NCI-H345 treated with DMSO at 0.1 percent for 48 hours (cell line): ENCODE measurements at regions not wholly inside any gene's neighbourhood (a gene's known extent, or its start where the extent isn't known, plus 50 kb on each side); places are given as distances from the start of the nearest gene placed in this dataset.
"Not testable (repeated sequence)": the region's sequence is repeated elsewhere in the genome, so short reads cannot be mapped to it uniquely, and the experiment has no call there.

Source experiments
- DNase-seq: peaks from one replicate; lab custom pipeline; 2025; ENCODE audit not compliant: unreplicated experiment; lab: John Stamatoyannopoulos, UW

DNA sequence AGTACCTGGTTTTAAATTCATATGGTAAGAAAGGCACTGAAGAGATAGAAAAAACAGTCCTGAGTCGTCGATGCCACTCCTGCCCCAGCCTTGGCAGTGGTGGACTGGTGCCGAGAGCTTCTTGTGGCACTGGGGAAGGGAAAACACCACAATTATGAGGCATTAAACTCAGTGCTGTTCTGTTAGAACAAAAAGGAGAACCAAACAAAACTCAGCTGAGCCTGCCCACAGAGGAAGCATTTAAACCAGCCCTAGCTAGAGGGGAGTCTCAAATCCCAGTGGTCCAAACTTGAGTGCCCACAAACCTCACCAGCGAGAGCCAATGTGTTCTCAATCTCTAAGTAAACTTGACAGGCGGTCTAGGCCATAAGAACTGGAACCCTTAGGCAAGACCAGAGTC, 1254.5 kb upstream of the FAM98A start:
- no peak for DNase-seq

DNA sequence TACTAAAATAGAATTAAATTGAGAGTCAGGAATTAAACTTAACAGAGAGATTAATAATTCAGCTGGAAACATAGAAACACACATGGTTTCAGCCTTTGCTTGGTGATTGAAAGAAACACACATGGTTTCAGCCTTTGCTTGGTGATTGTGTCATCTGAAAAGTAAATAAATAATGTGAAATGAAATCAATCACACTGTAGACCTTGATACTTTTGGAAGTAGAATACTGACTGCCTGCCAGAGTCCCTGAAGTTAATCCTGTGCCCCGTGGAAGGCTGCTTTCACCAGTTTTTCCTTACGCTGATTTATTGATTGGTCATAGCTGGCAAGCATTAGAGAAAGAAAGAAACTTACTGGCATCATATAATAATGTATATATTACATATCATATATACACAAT, 1252.7 kb upstream of the FAM98A start:
- no peak for DNase-seq

DNA sequence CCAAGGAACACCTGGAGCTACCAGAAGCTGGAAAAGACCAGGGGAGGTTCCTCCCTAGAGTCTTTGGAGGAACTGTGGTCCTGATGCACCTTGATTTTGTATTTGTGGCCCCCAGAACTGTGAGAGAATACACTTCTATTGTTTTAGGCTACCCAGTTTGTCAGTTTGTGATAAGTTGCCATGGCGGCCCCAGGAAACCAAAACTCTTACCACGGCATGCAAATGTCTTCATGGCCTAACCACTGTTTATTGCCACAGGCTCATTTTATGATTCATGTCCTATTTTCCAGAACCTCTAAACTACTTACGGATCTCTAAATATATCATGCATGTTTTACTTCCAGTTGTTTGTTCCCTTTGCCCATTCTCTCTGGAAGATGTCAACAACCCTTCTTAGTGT, 1250.7 kb upstream of the FAM98A start:
- DNase-seq: no peak

DNA sequence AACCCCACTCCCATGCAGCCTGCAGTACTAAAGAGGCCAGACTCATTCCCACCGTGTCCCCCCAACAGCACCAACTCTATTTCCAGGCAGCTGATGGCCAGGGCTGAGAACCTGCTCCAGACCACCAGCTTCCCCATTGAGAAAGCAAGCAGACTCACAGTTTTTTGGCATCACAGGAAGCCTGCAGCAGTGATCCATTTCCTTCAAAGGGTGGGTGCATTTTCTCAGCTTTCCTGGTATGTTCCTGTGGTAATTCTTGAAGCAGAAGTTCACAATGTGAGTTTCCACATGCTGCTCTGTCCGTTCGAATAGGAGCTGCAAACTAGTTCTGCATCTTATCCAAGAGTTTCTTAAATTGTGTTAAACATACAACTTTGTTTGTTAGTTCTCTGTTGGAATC, 1249.6 kb upstream of the FAM98A start:
- no peak for DNase-seq

DNA sequence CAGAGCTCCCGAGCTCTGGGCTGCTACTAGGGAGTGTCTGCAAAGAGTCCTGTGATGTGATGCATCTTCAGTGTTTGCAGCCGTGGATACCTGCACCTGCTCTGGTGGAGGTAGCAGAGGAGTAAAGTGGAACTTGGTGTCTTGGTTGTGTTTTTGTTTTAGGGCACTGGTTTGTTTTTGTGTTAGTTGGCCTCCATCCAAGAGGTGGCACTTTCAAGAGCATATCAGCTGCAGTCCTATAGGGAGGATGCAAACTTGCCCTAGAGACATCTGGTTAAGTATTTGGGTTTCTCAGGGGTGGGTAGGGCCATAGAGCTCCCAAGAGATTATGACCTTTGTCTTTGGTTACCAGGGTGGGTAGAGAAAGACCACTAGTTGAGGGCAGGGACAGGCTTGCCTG, 1249.0 kb upstream of the FAM98A start:
- DNase-seq: no peak

DNA sequence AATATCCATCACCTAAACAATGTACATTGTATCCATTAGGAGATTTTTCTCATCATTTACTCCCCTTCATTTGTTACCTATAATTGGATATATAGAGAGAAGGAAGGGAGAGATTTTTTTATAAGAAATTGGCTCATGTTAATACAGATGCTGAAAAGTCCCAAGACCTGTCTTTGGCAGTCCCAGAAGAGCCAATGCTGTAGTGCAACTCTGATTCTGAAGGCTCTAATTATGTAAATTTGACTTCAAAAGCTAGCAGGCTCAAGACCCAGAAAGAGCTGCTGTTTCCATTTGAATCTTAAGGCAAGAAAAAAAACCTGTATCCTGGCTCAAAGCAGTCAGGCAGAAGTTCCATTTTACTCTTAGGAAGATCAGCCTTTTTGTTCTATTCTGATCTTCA, 1245.5 kb upstream of the FAM98A start:
- no peak for DNase-seq

DNA sequence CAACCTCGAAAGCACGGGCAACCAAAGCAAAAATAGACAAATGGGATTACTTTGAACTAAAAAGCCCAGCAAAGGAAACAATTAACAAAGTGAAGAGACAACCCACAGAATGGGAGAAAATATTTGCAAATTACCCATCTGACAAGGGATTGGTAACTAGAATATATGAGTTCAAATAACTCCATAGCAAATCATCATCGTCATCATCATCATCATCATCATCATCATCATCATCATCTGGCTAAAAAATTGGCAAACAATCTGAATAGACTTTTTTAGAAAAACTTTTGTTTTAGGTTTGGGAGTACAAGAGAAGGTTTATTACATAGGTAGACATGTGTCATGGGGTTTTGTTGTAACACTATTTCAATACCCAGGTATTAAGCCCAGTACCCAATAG, 1239.3 kb upstream of the FAM98A start:
- DNase-seq: no peak

DNA sequence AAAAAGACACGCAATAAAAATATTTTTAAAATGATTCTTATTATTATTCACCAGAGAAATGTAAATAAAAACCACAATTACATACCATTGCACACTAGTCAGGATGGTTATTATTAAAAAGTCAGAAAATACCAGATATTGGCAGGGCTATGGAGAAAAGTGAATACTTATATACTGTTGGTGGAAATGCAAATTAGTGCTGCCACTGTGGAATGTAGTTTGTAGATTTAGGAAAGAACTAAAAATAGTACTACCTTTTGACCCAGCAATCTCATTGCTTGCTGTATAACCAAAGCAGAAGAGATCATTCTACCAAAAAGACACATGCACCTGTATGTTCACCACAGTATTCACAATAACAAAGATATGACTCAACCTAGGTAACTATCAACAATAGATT, 1237.3 kb upstream of the FAM98A start:
- no peak for DNase-seq

DNA sequence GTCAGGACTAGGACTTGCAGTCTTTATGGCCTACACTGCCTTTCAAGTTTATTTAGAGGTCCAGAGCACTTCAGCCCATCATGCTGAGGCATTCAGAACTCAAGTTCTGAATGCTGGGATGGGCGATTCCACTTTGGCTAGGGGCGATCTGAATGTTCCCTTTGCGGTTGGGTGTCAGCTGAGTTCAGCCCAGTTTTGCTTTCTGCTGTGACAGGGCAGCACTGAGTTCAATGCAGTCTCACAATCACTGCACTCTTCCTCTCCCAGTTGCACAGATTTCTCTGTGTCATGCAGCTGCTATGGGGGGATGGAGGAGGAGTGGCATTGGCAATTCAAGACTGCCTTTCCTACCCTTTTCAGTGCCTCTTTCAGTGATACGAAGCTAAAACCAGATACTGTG, 1232.0 kb upstream of the FAM98A start:
- no peak for DNase-seq

DNA sequence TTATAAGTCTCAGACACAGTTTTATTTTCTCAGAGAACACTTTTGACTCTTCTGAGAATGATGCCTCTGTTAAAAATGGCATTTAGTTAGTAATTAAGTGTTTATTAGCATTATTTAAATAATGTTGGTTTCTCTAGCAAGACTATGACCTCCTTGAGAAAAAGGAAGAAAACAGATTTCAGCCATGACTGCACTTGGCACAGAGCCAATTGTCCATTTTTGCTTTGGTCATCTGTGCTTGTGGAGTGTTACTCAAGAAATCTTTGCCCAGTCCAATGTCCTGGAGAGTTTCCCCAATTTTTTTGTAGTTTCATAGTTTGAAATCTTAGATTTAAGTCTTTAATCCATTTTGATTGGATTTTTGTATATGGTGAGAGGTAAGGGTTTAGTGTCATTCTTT, 1229.4 kb upstream of the FAM98A start:
- no peak for DNase-seq

DNA sequence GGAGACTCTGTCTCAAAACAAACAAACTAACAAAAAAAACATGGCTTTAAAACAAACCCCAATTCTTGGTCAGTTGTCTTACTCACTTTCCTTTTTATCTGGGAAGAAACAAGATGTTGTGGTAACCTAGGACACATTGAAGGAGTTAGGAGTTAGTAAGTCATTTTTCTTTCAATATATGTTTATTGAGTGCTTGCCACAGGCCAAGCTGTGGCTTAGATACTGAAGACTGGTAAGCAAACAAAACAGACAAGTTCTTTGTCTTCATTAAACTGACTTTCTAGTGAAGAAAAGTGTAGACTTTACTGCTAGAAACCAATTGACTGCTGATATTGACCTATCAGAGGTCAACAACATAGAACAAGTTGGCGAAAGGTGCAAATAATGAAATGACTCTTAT, 1228.3 kb upstream of the FAM98A start:
- DNase-seq: no peak

DNA sequence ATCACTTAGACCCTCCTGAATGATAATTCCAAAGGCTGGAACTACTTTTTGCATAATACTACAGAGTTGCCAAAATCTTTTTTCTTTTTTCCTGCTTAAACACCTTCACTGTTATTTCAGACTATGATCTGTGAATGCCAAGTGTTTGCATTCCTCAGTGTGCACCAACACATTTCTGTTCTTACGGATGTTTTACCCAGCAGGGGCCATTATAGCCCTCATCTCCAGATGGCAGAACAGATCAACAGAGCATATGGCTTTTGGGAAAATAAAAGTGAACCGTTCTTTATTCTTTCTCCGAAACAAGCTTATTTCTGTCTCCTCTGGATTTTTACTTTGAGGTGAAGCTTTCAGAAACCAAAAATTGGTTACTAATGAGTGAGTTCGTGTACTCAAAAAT, 1226.6 kb upstream of the FAM98A start:
- no peak for DNase-seq

DNA sequence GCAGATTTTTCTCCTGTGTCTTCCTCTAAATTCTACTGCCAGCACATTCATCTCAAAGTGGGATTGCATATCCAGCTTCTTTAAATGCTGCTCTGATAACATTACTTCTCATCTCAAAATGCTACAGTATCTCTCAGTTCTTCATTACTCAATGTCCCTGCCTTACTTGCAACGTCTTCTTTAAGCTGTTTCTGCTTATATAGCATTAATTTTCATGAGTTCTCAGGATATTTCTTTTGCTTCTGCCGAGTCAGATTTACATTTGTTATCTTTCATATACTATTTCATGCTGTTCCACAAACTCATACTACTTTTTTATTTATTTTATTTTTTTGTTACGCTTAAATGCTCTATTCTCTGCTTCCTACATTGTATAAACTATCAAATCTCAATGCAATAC, 1223.5 kb upstream of the FAM98A start:
- no peak for DNase-seq

DNA sequence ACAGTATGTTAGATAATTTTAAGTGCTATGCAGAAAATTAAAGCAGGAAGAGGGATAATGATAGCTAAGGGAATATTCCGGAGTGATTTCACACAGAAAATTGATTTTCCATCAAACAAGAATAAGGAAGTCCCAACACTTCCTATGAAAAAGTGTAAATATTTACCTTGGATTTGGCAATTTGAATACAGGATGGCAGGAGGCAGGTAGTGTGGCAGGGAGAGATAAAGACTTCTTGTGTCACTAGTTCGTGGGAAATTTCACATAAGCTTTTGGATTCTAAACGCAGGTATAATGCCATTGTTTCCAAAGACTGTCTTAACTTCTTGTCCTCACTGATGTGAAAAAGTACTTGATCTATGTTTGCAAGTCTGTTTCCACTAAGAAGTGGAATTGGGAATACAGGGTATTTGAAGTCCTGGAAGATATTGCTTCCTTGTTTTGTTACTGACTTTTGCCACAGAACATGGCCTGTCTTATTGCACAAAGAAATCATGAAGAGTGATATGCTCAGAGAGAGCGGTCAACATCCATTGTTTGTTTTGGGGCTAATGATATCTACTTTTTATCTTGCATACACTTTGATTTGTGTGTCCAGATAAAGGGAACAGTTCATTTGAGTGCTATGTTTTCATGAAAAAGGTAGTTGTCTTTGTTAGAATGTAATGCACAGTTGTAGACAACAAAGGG, 1216.1 kb upstream of the FAM98A start:
- DNase-seq: no peak

DNA sequence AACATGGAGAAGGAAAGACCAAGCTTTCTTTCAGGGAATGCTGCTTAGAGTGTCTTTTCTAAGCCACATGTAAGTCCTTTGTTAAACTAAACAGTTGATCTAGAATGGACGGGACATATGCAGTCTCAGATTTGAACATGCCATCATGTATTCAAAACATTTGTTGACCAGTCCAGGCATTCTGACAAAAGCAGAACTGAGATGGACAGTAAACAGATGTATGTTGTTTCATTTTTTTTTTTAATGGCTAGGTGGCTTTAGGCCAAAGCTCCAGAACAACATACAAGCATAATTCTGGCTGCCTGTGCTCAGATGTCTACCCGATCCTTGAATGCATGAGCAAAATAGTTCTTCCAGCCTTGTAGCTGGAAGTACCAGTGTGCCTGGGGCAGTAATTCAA, 1211.4 kb upstream of the FAM98A start:
- no peak for DNase-seq

DNA sequence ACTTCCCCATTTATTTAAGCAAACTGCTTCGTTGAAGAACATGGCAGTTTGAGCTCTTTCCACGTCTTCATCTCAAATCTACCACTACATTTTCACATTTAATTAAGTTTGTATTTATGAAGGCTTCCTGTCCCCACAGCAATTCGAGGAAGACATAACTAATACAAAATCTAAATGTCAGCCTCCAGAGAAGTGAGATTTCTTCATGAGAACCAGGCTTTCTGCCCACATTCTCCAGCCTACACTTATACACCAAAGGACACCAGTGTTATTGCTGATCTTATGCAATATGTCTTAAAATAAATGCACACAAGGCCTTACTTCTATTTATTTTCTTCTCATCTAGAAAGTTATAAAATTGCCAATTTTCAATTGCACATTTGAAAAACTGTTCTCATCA, 1209.3 kb upstream of the FAM98A start:
- no peak for DNase-seq

DNA sequence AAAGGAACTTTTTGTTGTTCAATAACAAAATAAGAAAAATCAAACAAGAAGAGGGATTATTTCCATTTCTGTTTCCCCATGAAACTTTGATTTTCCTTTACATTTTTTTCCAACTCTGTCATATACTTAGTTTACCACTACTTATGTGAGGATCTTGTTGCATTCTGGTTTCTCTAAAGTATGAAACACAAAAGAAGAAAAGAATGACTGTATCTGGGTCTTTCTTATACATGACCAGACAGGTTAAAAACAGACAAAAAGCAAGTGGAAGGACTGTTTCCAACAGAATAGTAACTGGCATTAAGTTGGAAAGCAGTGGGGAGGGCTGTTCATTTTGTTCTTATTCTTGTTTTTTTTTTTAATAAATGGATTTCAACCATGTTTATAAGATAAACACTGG, 1207.8 kb upstream of the FAM98A start:
- no peak for DNase-seq

DNA sequence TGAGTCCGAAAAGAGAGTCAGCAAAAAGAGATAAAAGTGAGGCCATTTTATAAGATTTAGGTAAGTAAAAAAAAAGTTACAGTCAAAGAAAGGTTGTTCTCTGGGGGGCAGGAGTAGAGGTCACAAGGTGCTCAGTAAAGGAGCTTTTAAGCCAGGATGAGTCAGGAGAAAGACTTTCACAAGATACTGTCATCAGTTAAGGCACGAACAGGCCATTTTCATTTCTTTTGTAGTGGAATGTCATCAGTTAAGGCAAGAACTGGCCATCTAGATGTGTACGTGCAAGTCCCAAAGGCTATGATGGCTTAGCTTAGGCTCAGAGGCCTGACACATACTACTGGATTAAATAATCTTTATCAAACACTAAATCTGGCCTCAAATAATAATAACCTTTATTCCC, 1207.3 kb upstream of the FAM98A start:
- DNase-seq: no peak

DNA sequence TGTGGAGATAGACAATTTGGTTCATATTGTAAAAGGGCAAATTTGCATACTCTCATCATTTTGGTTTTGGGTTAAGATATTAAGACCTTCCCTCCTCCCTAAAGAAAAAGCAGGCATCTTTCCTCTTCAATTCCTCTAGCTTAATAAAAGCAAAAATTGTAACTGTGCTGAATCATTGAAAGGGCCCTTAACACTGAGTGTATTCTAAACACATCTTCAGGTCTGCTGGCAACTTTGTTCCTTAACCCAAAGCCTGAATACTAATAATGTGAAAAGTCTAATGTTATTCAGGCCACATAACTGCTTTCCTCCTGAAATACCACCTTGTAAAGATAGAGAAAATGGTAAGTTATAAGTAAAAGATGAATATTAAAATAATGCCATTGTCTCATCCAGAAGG, 1200.5 kb upstream of the FAM98A start:
- DNase-seq: no peak

DNA sequence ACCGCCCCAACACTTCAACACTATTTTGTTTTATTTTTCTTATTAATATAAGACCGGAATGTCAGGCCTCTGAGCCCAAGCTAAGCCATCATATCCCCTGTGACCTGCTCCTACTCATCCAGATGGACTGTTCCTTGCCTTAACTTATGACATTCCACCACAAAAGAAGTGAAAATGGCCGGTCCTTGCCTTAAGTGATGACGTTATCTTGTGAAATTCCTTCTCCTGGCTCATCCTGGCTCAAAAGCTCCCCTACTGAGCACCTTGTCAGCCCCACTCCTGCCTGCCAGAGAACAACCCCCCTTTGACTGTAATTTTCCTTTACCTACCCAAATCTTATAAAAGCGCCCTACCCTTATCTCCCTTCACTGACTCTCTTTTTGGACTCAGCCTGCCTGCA, 1196.5 kb upstream of the FAM98A start:
- DNase-seq: not testable (repeated sequence)

DNA sequence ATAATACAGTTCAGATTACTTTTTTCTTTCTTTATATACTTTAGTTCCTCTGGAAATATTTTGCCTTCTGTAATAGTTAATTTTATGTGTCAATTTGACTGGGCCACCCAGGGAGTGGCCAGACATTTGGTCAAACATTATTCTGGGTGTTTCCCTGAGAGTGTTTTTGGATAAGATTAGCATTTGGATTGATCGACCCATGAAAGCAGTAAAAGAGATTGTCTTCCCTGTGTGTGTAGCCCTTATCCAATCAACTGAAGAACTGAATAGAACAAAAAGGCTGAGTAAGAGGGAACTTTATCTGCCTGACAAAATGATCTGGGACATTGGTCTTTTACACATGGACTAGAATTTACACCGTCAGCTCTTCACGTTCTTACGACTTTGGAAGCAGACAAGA, 1190.1 kb upstream of the FAM98A start:
- DNase-seq: no peak

DNA sequence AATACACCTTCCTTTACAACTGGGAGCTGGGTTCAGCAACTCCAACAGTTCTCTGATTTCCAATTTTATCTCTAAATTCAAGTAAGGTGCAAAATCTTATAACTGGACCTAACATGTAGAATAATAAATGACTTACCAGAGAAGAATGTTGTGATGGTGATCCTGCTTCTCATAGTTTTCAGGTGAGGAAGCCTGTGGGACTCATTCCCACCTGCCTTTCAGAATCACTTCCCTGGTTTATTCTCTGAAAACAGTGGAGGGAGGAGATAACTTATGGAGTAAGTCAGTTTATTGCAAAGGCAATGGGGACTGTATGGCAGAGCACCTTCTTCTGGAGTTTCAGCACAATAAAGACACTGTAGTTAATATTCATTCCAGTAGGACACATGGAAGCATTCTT, 1188.2 kb upstream of the FAM98A start:
- DNase-seq: no peak

DNA sequence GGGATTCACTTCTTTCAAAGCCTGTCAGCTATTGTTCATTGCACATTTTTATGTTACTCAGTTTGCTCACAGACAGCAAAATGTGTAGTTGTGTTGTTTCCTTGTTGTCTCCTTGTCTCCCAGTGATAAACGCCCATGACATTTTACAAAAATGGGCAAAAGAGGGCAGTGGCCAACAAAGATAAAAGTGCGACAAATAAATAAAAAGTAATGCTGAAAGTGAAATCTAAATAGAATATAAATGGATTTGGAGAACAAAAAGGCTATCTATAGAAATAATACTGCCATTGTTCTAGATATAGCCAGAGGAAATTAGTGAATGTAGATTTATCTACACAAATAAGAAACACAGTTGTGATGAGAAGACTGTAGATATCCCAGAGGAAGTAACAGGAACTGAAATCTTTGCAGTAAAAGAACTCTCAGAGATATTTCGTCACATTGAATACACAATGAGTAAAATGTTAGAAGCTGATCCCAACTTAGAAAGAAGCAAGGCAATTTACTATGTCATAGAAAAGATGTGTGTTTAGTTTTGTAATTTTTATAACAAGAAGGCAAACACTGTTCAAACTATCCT, 1186.2 kb upstream of the FAM98A start:
- no peak for DNase-seq
